DND-41 (cell line): ENCODE measurements at regions not wholly inside any gene's neighbourhood (a gene's known extent, or its start where the extent isn't known, plus 50 kb on each side); places are given as distances from the start of the nearest gene placed in this dataset.
"Not testable (repeated sequence)": the region's sequence is repeated elsewhere in the genome, so short reads cannot be mapped to it uniquely, and the experiment has no call there.

Experiments
- ATAC-seq: fragments of 200-7000 bp; cut with Tn5 transposase; 3 replicates; pipeline ENCODE4 v1.9.1; 2021; ENCODE audit warnings: low read depth; ENCODE audit not compliant: insufficient read depth
- DNase-seq: peaks from one replicate; pipeline ENCODE4 v3.0.0-alpha.2; 2020
- H2AFZ ChIP-seq: 2 replicates; pipeline ENCODE4 v1.6.0; 2012; ENCODE audit warnings: low read depth, low read length
- H3K27ac ChIP-seq: 2 replicates; pipeline ENCODE4 v1.5.1; 2012; ENCODE audit warnings: low read length, inconsistent platforms
- H3K27me3 ChIP-seq: fragments of 200-600 bp; sonication (generic); 2 replicates; pipeline ENCODE4 v1.6.0; 2012; ENCODE audit warnings: low read length, mild to moderate bottlenecking, inconsistent platforms; ENCODE audit not compliant: insufficient read depth, poor library complexity
- H3K36me3 ChIP-seq: 2 replicates; pipeline ENCODE4 v1.5.1; 2012; ENCODE audit warnings: low read length, inconsistent platforms; ENCODE audit not compliant: insufficient read depth
- H3K4me1 ChIP-seq: 2 replicates; pipeline ENCODE4 v1.5.1; 2012; ENCODE audit warnings: mild to moderate bottlenecking, low read length; ENCODE audit not compliant: insufficient read depth
- H3K4me2 ChIP-seq: 2 replicates; pipeline ENCODE4 v1.6.0; 2012; ENCODE audit warnings: mild to moderate bottlenecking, moderate library complexity, low read length, inconsistent platforms; ENCODE audit not compliant: insufficient read depth
- H3K4me3 ChIP-seq, 2 experiments: fragments of 200-600 bp in 1 of 2; shearing (Covaris generic) in 1 of 2; 2 replicates each; pipeline ENCODE4 v1.5.1; 2012 to 2016; ENCODE audit warnings: inconsistent platforms in 2 of 2, low read length in 2 of 2, mild to moderate bottlenecking in 2 of 2, low read depth in 1 of 2, moderate library complexity in 1 of 2
- H3K79me2 ChIP-seq: 2 replicates; pipeline ENCODE4 v1.6.0; 2012; ENCODE audit warnings: low read length, inconsistent platforms; ENCODE audit not compliant: insufficient read depth
- H3K9ac ChIP-seq: 2 replicates; pipeline ENCODE4 v1.6.0; 2012; ENCODE audit warnings: low read depth, mild to moderate bottlenecking, inconsistent platforms, low read length, moderate library complexity
- H3K9me3 ChIP-seq: 2 replicates; pipeline ENCODE4 v1.5.1; 2012; ENCODE audit warnings: low read length, moderate library complexity, mild to moderate bottlenecking, inconsistent platforms; ENCODE audit not compliant: insufficient read depth, severe bottlenecking
- H4K20me1 ChIP-seq: 2 replicates; pipeline ENCODE4 v1.6.0; 2012; ENCODE audit warnings: low read length; ENCODE audit not compliant: insufficient read depth

DNA sequence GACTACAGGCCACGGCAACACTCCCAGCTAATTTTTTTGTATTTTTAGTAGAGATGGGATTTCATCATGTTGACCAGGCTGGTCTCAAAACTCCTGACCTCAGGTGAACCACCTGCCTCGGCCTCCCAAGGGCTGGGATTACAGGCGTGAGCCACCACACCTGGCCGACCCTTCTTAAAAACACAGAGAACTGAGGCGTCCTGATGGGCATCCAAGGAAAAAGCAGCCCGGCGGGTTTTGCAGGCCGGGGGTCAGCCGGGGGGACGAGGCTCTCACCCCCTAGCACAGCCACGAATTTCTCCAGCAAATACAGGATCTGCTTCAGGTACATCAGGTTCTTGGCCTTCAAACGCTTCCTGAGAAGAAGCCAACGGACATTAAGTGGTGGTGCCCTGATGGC, 178.9 kb downstream of the KLRB1 start:
- ATAC-seq, H3K4me1 ChIP-seq, H3K27me3 ChIP-seq, H2AFZ ChIP-seq, H3K4me3 ChIP-seq, H3K9ac ChIP-seq, DNase-seq, H3K27ac ChIP-seq, H3K79me2 ChIP-seq, H4K20me1 ChIP-seq, H3K4me2 ChIP-seq, H3K9me3 ChIP-seq: not testable (repeated sequence)
- peaks cover 26% of the 10 kb centered on the region for H3K36me3 ChIP-seq

GRCh38 chr12:9425429-9425828, 182.3 kb downstream of the KLRB1 start:
- DNase-seq: not testable (repeated sequence)

DNA sequence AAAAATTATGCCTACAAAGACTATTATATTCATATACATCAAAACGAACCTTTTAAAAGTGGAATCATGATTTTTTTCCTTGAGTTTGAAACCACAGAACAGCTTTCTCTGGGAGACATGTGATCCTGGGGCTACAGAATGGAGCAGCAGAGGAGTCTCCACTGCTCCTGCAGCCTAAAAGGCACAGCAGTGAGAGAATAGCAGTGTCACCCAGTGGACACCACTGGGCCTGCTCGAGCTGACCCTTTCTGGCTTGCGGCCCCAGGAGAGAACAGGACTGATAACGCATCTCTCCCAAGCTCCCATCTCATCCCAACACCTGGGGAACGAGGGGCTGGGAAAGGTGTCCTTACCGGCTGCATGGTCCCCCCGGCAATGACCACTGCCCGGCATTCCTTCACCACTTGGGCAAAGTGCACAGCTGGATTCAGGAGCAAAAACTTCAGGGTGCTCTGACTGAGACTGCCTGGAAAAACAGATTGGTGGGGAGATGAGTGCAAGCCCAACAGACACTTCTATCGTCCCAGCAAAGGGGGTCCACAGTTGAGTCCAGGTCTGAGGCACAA, 183.5 kb downstream of the KLRB1 start:
- not testable (repeated sequence) for H3K27me3 ChIP-seq, H3K9ac ChIP-seq, H3K79me2 ChIP-seq, H3K9me3 ChIP-seq, H3K4me2 ChIP-seq, H3K4me3 ChIP-seq, H4K20me1 ChIP-seq, H2AFZ ChIP-seq, H3K4me1 ChIP-seq, H3K27ac ChIP-seq, DNase-seq, ATAC-seq
- H3K36me3 ChIP-seq: peaks cover 34% of the 10 kb centered on the region

More at GRCh38 chr12:9425429-9425828, 182.3 kb downstream of the KLRB1 start:
- H3K79me2 ChIP-seq, H4K20me1 ChIP-seq, H3K4me2 ChIP-seq, H2AFZ ChIP-seq, H3K9me3 ChIP-seq, H3K27me3 ChIP-seq, H3K9ac ChIP-seq, ATAC-seq, H3K27ac ChIP-seq, H3K4me3 ChIP-seq, H3K4me1 ChIP-seq: not testable (repeated sequence)
- H3K36me3 ChIP-seq: peaks cover 30% of the 10 kb centered on the region

- H3K79me2 ChIP-seq, H3K9ac ChIP-seq, H3K4me3 ChIP-seq, ATAC-seq, DNase-seq, H4K20me1 ChIP-seq, H3K27me3 ChIP-seq, H3K4me1 ChIP-seq, H3K9me3 ChIP-seq, H3K27ac ChIP-seq, H2AFZ ChIP-seq, H3K4me2 ChIP-seq: not testable (repeated sequence)
- peaks cover 34% of the 10 kb centered on the region for H3K36me3 ChIP-seq
These were observed 185.0 kb downstream of the KLRB1 start for GRCh38 chr12:9422689-9423088.

- H3K4me3 ChIP-seq, H3K4me2 ChIP-seq, ATAC-seq, H2AFZ ChIP-seq, H3K79me2 ChIP-seq, H4K20me1 ChIP-seq, H3K4me1 ChIP-seq, H3K9me3 ChIP-seq, H3K27me3 ChIP-seq, H3K9ac ChIP-seq, H3K27ac ChIP-seq, DNase-seq: not testable (repeated sequence)
- peaks cover 28% of the 10 kb centered on the region for H3K36me3 ChIP-seq
These were observed 186.1 kb downstream of the KLRB1 start for GRCh38 chr12:9421520-9422086.

GRCh38 chr12:9420817-9421519, 186.7 kb downstream of the KLRB1 start:
- not testable (repeated sequence) for DNase-seq, H3K4me1 ChIP-seq, H3K4me3 ChIP-seq, H2AFZ ChIP-seq, H3K9ac ChIP-seq, H3K9me3 ChIP-seq, H3K4me2 ChIP-seq, ATAC-seq, H3K27ac ChIP-seq, H3K27me3 ChIP-seq, H4K20me1 ChIP-seq, H3K79me2 ChIP-seq
- peaks cover 26% of the 10 kb centered on the region for H3K36me3 ChIP-seq

GRCh38 chr12:9418669-9419041, 189.1 kb downstream of the KLRB1 start:
- not testable (repeated sequence) for H3K27me3 ChIP-seq, DNase-seq, ATAC-seq, H3K9me3 ChIP-seq, H3K79me2 ChIP-seq, H2AFZ ChIP-seq, H3K4me3 ChIP-seq, H3K4me1 ChIP-seq, H4K20me1 ChIP-seq, H3K27ac ChIP-seq, H3K4me2 ChIP-seq, H3K9ac ChIP-seq
- peaks cover 15% of the 10 kb centered on the region; the same call in 1 of the 2 replicates for H3K36me3 ChIP-seq

- not testable (repeated sequence) for H3K4me1 ChIP-seq, ATAC-seq, H3K4me3 ChIP-seq, H3K27ac ChIP-seq, H3K27me3 ChIP-seq, H3K9me3 ChIP-seq, H3K4me2 ChIP-seq, H3K79me2 ChIP-seq, H4K20me1 ChIP-seq, DNase-seq, H2AFZ ChIP-seq, H3K9ac ChIP-seq
- H3K36me3 ChIP-seq: peaks cover 15% of the 10 kb centered on the region; the same call in 1 of the 2 replicates
These were observed 189.6 kb downstream of the KLRB1 start for GRCh38 chr12:9417947-9418668.
